Smooth muscle cell (in vitro differentiated cells): ENCODE measurements at regions not wholly inside any gene's neighbourhood (a gene's known extent, or its start where the extent isn't known, plus 50 kb on each side); places are given as distances from the start of the nearest gene placed in this dataset.

Source experiments
- DNase-seq: peaks from one replicate; lab custom pipeline; 2025; ENCODE audit not compliant: unreplicated experiment; lab: John Stamatoyannopoulos, UW
- H2AFZ ChIP-seq: fragments of 200-600 bp; sonication (generic); 2 replicates; pipeline ENCODE4 v1.6.0; 2016; ENCODE audit warnings: antibody characterized with exemption, low read depth, mild to moderate bottlenecking
- H3F3A ChIP-seq: fragments of 200-600 bp; sonication (generic); 2 replicates; pipeline ENCODE4 v1.6.0; 2017; ENCODE audit warnings: antibody characterized with exemption, low read depth
- H3K27ac ChIP-seq: fragments of 200-600 bp; sonication (generic); 2 replicates; pipeline ENCODE4 v1.5.1; 2016; ENCODE audit warnings: low read depth, mild to moderate bottlenecking
- H3K27me3 ChIP-seq: fragments of 200-600 bp; sonication (generic); 2 replicates; pipeline ENCODE4 v1.6.1; 2016; ENCODE audit warnings: low read depth, mild to moderate bottlenecking
- H3K36me3 ChIP-seq: fragments of 200-600 bp; sonication (generic); 2 replicates; pipeline ENCODE4 v1.5.1; 2016; ENCODE audit warnings: low read depth
- H3K4me1 ChIP-seq: fragments of 200-600 bp; sonication (generic); 2 replicates; pipeline ENCODE4 v1.5.1; 2016; ENCODE audit warnings: low read depth
- H3K4me2 ChIP-seq: fragments of 200-600 bp; sonication (generic); 2 replicates; pipeline ENCODE4 v1.6.0; 2016; ENCODE audit warnings: mild to moderate bottlenecking
- H3K4me3 ChIP-seq: fragments of 200-600 bp; sonication (generic); 2 replicates; pipeline ENCODE4 v1.5.1; 2016; ENCODE audit warnings: mild to moderate bottlenecking
- H3K79me2 ChIP-seq: fragments of 200-600 bp; sonication (generic); 2 replicates; pipeline ENCODE4 v1.6.0; 2016; ENCODE audit warnings: low read depth, mild to moderate bottlenecking
- H3K9ac ChIP-seq: fragments of 200-600 bp; sonication (generic); 2 replicates; pipeline ENCODE4 v1.6.0; 2016; ENCODE audit warnings: low read depth
- H3K9me3 ChIP-seq: fragments of 200-600 bp; sonication (generic); replicated peaks from 2 replicates; pipeline ENCODE4 v1.5.1; 2016; ENCODE audit warnings: low read depth
- H4K20me1 ChIP-seq: fragments of 200-600 bp; sonication (generic); 2 replicates; pipeline ENCODE4 v1.6.0; 2016; ENCODE audit warnings: low read depth
- WGBS: methylation state at CpG from one replicate; pipeline ENCODE4 v1.1.7; 2016; ENCODE audit warnings: low lambda C conversion rate; 5-methylcytosine and 5-hydroxymethylcytosine counted together
- TF ChIP-seq, protein P1 (sequence below): fragments of 200-600 bp; sonication (generic); IDR thresholded peaks from 2 replicates; pipeline ENCODE4 v1.5.1; 2017; ENCODE audit warnings: borderline replicate concordance, mild to moderate bottlenecking, antibody characterized with exemption; ENCODE audit not compliant: insufficient read depth, poor library complexity, severe bottlenecking

GRCh38 chr3:72698154-72698917 lies 149.9 kb downstream of the SHQ1 start:
- Histone ChIP-seq H3K79me2 (no peaks in the 10 kb centered on the region), H3K36me3 (no peaks in the 10 kb centered on the region), H3K9ac (no peak overlapping the region), H3K4me2 (no peak overlapping the region), H4K20me1 (no peaks in the 10 kb centered on the region), H3K4me3 (no peak overlapping the region), H3K9me3 (no peaks in the 10 kb centered on the region), H3K4me1 (peaks cover under 1% of the 10 kb centered on the region), H3F3A (no peaks in the 10 kb centered on the region), H3K27ac (no peak overlapping the region), H3K27me3 (no peaks in the 10 kb centered on the region), H2AFZ (no peak overlapping the region)
- WGBS, result 33% methylated on average over 3 of the region's 3 CpGs
- DNase-seq, result no peak
- TF ChIP-seq, protein P1, sequence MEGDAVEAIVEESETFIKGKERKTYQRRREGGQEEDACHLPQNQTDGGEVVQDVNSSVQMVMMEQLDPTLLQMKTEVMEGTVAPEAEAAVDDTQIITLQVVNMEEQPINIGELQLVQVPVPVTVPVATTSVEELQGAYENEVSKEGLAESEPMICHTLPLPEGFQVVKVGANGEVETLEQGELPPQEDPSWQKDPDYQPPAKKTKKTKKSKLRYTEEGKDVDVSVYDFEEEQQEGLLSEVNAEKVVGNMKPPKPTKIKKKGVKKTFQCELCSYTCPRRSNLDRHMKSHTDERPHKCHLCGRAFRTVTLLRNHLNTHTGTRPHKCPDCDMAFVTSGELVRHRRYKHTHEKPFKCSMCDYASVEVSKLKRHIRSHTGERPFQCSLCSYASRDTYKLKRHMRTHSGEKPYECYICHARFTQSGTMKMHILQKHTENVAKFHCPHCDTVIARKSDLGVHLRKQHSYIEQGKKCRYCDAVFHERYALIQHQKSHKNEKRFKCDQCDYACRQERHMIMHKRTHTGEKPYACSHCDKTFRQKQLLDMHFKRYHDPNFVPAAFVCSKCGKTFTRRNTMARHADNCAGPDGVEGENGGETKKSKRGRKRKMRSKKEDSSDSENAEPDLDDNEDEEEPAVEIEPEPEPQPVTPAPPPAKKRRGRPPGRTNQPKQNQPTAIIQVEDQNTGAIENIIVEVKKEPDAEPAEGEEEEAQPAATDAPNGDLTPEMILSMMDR, result no peak

GRCh38 chr3:72697717-72698116 lies 150.5 kb downstream of the SHQ1 start:
- H2AFZ ChIP-seq, result no peak overlapping the region
- no peaks in the 10 kb centered on the region for H3K27me3 ChIP-seq
- no peak for DNase-seq
- no peak overlapping the region for H3K9ac ChIP-seq
- WGBS, result 41% methylated on average over 2 of the region's 2 CpGs
- H3K4me2 ChIP-seq, result no peak overlapping the region
- H3K27ac ChIP-seq, result no peak overlapping the region
- H4K20me1 ChIP-seq, result no peaks in the 10 kb centered on the region
- no peaks in the 10 kb centered on the region for H3K36me3 ChIP-seq
- no peaks in the 10 kb centered on the region for H3K9me3 ChIP-seq
- no peak overlapping the region for H3K4me3 ChIP-seq
- no peaks in the 10 kb centered on the region for H3F3A ChIP-seq
- TF ChIP-seq, protein P1, result no peak
- peaks cover 7% of the 10 kb centered on the region for H3K4me1 ChIP-seq
- no peaks in the 10 kb centered on the region for H3K79me2 ChIP-seq

GRCh38 chr3:72696815-72697214 lies 151.4 kb downstream of the SHQ1 start:
- 89% methylated on average over 5 of the region's 5 CpGs for WGBS

More at GRCh38 chr3:72696815-72697214, 151.4 kb downstream of the SHQ1 start:
- no peak for DNase-seq
- Histone ChIP-seq H3K4me1 (peaks cover 9% of the 10 kb centered on the region), H3K79me2 (no peaks in the 10 kb centered on the region), H3K27ac (no peak overlapping the region), H3K27me3 (no peaks in the 10 kb centered on the region), H3K9me3 (no peaks in the 10 kb centered on the region), H3F3A (no peaks in the 10 kb centered on the region), H4K20me1 (no peaks in the 10 kb centered on the region), H3K36me3 (no peaks in the 10 kb centered on the region), H3K9ac (no peak overlapping the region), H3K4me3 (no peak overlapping the region), H3K4me2 (no peak overlapping the region), H2AFZ (no peak overlapping the region)
- TF ChIP-seq, protein P1, result no peak
